ENCODE measurements at regions not wholly inside any gene's neighbourhood (a gene's known extent, or its start where the extent isn't known, plus 50 kb on each side); places are given as distances from the start of the nearest gene placed in this dataset.
"Not testable (repeated sequence)": the region's sequence is repeated elsewhere in the genome, so short reads cannot be mapped to it uniquely, and the experiment has no call there.

- no peak for DNase-seq
Observed at GRCh38 chr14:105601360-105602242, 75.2 kb downstream of the TMEM121 start.

DNA sequence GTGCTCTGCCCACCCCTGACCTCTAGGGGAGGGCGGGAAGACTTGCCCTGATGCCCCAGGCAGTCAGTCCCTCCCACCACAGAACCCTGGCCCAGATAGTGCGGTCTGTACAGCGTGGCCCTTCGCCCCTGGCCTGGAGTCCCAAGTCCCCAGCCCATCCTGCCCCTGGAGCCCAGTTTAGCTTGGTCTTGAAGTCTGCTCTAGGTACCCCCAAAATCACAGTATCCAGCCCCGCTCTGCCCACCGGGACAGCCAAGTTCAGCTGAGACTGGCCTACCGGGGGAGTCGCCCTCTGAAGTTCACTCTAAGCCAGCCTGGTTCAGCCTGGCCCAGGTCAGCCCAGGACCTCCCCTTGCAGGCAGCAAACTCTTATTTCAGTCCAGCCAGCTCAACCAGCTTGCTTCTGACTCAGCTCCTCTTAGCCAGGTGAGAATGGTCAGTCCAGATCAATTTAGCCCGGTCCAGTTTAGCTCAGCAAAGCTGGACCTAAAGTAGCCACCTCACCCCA is 75.9 kb downstream of the TMEM121 start:
- DNase-seq: no peak

- DNase-seq: no peak
Observed at GRCh38 chr14:105602799-105603793, 76.7 kb downstream of the TMEM121 start.

DNA sequence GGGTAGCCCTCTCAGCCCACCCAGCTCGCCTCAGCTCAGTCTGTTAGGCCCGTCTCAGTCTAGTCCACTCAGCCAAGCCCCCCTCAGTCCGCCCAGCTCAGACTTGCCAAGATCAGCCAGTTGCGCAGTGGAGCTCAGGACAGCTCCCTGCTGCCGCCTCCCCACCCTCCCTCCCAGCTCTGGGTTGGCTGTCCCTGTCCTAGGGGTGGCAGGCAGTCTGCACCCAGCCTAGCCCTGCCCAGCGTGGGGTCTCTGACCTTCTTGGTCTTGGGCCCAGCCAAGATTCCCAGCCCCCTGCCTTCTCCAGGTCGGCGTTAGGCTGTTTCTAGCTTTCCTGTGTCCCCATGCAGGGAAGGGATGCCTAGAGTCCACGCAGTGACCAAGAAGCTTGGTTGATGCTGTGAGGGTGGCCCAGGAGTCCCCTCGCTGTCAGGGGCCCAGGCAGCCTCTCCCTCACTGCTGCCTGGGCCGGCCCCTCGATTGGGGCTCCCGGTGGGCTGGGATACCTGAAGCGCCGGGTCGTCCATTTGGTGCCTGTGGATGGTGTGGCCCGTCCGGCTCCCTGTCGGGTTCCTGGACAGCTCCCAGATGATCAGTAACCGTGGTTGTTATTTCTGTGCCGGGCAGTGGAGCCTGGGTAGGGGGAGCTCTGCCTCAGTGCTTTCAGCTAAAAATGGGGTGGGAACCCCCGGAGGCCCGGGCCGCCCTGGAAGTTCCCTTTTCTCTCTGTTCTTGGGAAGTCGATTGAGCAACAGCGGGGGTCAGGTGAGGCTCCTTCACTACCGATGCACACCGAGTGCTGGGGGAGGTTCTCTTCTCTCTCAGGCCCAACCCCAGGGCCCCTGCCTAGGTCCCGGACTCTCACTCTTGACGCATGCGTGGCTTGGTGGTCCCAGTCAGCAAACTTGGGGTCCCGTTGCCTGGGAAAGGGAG is 78.4 kb downstream of the TMEM121 start:
- DNase-seq: not testable (repeated sequence)

GRCh38 chr14:105605464-105606304 is 79.3 kb downstream of the TMEM121 start:
- no peak for DNase-seq

DNA sequence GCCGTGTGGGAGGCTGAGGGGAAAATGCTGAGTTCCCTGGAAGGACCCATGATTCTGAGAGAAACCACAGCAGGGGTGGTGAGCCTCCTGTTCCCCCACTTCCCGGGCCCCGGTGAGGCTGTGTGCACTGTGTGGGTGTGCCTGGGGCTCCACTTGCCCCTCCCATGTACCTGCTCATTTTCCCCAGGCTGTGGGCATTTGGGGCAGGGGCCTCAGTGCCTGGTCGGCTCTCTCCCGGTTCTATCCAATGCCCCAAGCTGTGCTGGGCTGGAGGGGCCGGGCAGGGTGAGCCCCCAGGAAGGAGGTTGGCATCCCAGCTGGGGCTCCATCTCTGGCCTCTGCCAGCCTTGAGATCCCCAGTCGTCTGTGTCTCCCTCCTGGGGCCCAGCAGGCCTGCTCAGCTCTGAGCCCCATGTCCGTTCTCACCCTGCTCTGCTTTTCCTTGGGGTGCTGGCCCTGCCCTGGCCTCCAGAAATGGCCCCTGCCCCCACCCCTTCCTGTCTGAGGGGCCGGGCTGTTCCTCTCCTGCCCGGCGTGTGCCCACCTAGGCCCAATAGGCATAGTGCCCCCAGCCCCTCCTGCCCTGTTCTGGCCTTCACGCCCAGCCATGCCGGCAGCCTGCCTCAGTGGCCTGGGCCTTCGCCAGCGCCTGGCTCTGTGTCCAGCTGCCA is 80.1 kb downstream of the TMEM121 start:
- not testable (repeated sequence) for DNase-seq

DNA sequence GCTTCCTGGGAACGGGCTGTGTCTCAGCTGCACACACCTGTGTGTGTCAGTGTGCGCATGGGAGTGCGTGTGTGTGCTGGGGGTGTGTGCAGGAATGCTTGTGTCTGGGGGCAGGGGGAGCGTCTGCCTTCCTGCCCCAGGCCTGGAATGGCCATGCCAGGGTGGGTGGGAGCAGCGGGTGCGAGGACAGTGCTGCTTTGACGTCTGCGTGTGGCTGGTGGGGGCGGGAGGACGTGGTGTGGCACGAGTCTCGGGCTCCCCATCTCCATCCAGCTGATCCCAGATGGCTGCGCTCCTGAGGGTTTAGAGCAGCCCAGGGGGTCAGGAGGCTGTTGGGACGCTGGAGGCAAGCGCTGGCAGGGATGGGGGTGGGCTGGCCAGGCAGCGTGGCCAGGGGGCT is 80.6 kb downstream of the TMEM121 start:
- DNase-seq: not testable (repeated sequence)

GRCh38 chr14:105614987-105615386 is 88.6 kb downstream of the TMEM121 start:
- DNase-seq: not testable (repeated sequence)

DNA sequence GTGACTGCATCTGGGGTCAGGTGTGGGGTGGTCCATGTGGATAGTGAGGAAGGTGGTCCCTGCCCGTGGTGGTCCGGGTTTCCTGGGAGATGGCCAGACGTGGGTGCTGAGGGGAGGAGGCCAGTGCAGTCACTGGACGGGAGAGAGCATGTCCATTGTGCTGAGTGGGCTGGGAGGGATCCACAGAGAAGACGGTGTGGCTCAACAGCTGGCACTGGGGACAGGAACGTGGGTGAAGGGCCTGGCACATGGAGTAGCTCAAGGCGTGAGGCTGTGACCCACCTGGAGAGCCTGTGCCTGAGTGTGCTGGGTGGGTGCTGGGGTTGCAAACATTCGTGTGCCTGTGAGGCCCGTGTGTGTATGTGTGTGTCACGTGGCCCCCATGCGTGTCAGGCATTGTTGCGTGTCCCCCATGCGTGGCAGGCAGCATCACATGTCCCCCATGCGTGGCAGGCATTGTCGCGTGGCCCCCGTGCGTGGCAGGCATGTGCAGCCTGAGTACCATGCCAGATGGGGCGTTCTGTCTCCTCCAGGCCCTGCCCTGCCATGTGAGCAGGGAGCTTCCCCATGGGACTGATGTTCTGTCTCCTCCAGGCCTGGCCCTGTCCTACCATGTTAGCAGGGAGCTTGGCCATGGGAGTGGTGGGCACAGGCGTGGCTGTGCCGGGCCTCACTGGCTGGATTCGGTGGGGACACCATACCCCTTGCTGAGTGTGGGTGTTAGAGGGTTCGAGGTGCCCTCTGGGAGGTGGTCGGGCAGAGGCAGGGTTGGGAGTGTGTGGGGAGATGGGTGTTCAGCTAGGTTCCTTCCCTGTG is 89.8 kb downstream of the TMEM121 start:
- DNase-seq: not testable (repeated sequence)

DNA sequence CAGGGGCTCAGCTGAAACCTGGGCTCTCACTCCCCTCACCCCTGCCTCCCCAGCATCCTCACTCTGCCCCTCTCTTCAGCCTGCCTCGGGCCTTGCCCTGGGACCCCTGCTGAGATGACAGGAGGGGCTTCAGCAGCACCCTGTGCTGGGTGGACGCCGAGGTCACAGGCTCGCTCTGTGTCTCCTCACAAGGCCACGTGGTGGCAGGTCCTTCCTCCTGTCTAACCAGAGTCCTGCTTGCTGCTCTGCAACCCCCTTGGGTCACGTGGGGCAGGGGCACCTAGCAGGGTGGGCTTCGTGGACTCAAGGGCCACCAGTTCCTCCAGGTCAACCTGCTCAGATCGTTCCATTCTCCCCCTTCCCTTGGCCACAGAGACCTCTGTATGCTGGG is 90.4 kb downstream of the TMEM121 start:
- DNase-seq: no peak

DNA sequence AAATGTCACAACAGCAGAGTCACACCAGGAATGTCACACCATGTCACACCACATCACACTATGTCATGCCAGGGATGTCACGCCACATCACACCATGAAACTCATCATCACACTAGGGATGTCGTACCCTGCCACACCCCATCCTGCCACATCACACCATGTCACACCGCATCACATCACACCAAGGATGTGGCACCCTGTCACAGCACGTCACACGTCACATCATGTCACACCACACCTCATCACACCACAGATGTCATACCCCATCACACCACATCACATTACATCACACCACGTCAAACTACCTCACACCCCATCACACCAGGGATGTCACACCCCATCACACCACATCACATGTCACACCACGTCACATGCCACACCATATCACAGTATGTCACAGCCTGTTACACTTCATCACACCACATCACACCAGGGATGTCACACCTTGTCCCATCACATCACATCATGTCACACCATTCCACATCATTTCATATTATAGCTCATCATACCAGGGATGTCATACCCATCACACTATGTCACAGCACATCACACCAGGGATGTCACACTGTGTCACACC is 90.9 kb downstream of the TMEM121 start:
- no peak for DNase-seq

GRCh38 chr14:105617805-105618204 is 91.4 kb downstream of the TMEM121 start:
- not testable (repeated sequence) for DNase-seq

DNA sequence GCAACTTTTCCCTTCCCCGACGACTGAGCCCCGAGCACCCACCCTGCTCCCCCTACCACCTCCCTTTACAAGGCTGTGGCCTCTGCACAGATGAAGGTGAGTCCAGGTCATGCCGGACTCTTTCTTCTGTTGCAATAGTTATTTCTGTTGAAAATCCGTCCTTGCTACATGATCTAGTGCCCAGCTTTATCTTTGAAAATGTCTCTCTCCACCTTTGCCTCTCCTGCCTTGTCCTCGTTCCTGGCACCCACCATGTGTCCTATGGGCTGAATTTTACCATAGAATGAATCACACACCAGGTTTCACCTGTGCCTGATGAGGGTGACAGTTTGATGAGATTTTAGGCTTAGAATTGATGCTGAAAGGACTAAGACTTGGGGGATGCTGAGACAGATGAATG is 92.9 kb downstream of the TMEM121 start:
- not testable (repeated sequence) for DNase-seq

DNA sequence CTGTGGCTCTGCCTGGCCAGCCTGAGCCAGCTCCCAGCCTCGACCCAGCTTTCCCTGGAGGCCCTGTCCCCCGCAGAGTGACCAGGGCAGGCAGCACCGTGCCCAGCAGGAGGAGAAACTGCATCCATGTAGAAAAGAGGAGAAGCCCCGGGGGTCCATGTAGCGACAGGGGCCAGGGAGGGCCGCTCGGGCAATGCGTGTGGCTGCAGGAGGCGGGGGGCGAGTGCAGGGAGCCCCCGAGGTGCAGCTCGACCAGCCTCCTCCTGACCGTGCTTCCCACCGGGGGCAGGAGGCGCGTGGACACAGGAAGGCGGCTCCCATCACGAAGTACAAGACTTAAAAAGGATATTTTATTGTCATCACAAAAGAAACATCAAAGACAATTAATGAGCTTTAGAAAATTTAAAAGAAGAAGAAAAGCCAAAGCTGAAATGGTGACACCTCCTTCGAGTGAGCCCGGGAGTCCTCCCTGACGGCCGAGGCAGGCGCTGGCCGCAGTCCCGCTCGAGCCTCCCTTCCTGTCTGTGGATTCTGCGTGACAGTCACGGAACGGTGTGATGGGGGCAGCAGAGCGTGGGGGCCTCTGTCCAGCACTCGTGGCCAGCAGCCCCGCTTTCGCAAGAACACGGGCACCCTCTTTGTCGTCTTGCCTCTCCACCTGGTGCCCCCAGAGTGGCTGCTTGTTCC is 93.9 kb downstream of the TMEM121 start:
- DNase-seq: not testable (repeated sequence)

- DNase-seq: not testable (repeated sequence)
Observed at GRCh38 chr14:105620865-105621471, 94.6 kb downstream of the TMEM121 start.

- not testable (repeated sequence) for DNase-seq
Observed at GRCh38 chr14:105621479-105622328, 95.3 kb downstream of the TMEM121 start.

- no peak for DNase-seq
Observed at GRCh38 chr14:105622329-105622955, 96.1 kb downstream of the TMEM121 start.
